ENCODE measurements at regions not wholly inside any gene's neighbourhood (a gene's known extent, or its start where the extent isn't known, plus 50 kb on each side); places are given as distances from the start of the nearest gene placed in this dataset.
"Not testable (repeated sequence)": the region's sequence is repeated elsewhere in the genome, so short reads cannot be mapped to it uniquely, and the experiment has no call there.

DNA sequence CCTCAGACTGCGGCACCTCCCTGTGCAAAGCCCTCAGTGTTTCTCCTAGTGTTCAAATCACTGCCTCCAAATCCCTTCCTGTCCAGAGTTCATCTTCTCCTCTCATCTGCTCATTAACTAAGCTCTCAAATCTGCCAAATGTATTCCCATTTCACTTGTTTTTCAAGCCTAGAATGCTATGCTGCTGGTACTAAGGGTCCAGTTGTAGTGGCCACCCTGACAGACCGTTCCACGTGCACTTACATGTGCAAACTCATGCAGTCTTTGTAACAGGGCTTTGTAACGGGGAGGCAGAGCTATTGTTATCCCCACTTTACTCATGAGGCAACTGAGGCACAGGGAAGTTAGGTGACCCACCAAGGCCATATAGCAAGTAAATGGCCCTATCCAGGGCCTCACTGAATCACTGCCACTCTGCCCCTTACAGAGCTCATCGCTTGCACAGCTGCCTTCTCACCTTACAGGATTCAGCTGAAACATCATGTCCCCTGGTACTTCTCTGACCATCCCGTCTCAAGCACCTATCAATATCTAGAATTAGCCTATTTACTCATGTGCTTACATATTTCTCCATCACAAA is 153.0 kb upstream of the PDE1C start:
- DNase-seq (ENCODE audit: low read depth) = no peak

DNA sequence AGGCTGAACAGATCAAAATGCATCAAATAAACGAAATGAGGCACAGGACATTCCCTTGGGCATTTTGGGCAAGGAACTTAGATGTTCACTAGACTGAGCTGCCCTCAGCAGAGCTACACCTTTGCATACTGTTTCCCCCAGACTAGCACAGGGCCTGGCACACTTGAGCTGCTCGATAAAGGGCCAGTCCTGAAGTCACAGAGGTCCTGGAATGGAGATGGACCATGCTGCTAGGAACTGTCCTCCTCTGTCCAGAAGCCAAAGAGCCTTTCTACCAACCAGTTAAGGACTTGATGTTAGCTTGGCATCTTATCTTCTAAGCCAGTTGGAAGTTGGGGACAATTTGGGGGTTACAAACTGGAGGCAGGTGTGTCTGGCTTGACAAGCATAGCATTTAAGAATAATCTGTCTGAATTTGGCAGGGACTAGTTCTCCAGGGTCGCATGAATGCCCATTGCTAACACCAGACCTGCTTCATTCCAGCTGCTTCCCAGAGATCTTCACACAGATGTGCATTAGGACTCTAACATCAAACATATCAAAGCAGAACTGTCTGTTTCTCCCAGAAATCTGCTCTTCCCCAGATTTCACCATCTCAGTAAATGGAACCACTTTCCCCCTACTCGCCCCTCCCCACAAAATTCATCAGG is 152.2 kb upstream of the PDE1C start:
- DNase-seq (ENCODE audit: low read depth) = no peak

DNA sequence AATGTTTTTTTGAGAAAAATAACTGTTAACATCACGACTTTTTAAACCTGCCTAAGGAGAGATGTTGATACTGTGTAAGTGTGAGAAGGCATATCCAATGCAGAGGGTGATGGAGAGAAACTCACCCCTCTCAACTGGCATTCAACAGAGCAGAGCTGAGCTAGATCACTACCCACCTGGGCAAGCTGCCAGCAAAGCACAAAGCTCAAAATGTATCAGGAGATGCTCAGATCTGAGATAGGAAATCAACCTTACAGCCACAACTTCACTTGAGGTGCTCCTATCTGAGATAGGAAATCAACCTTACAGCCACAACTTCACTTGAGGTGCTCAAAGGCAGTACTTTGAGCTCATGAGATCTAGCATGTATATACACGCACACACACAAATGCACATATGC is 151.5 kb upstream of the PDE1C start:
- no peak for DNase-seq (ENCODE audit: low read depth)

DNA sequence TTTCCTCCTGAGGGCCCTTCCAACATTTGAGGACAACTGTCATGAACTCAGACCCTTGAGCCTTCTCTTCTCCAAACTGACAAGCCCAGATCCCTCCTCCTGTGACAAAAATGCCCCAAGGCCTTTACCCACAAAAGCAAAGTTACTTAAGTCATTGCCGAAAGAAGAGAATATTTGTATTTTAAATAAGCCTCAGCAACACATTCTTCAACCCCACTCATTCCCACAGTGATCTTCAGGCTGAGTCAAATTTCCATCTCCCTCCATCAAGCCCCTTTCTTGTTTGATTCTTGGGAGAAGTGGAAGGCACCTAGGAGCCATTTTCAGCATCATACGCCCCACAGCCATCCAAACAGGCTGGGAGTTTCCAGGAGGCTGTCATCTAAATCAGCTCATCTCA is 150.8 kb upstream of the PDE1C start:
- DNase-seq (ENCODE audit: low read depth) = no peak

DNA sequence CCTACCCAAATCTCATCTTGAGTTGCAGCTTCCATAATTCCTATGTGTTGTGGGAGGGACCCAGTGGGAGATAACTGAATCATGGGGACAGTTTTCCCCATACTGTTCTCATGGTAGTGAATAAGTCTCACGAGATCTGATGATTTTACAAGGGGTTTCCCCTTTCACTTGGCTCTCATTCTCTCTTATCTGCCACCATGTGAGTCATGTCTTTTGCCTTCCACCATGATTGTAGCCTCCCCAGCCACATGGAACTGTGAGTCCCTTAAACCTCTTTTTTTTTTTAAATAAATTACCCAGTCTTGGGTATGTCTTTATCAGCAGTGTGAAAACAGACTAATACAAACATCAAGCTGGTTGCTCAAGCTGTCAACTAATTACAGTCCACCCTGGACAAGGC is 149.6 kb upstream of the PDE1C start:
- not testable (repeated sequence) for DNase-seq (ENCODE audit: low read depth)

DNA sequence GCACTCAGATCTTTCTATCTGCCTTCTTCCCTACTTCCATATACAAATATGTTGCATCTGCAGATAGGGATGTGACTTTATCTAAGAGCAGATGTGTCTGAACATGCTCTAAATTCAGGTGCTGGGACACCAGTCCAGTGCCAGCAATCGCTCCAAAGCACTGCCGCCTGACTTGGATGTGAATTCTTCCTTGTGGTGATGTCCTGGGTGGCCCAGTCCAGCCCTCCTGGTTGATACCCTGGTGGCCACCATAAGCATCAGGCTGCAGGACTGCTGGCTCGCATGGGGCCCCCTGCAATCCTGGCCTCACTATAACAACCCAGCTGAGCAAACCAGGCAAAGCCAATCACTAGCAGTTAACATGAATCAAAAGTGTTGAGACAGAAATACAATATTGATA is 149.2 kb upstream of the PDE1C start:
- DNase-seq (ENCODE audit: low read depth) = no peak

DNA sequence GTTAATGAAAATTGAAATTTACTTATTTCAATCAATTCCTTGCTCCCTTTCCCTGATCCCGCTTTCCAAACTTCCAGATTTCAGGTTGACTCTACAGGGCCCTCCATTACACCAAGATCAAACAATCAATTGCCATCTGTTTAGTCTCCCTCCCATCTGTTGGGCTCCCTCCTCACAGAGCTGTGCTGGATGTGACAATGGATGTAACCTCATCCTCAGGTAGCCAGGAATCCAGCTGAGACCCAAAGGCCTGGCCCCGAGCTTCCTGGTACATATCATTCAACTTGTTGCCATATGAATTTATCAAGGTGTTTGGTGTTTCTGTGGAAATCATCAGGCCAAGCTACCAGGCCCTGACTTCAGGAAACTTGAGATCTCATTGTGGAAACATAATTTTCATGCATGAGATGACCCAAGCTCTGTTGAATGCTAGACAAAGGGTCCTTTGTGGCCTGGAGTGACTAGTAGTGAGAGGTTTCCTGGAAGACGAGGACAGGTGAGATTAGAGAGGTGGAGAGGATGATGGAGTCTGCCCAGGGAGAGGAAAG is 148.6 kb upstream of the PDE1C start:
- DNase-seq (ENCODE audit: low read depth) = no peak

DNA sequence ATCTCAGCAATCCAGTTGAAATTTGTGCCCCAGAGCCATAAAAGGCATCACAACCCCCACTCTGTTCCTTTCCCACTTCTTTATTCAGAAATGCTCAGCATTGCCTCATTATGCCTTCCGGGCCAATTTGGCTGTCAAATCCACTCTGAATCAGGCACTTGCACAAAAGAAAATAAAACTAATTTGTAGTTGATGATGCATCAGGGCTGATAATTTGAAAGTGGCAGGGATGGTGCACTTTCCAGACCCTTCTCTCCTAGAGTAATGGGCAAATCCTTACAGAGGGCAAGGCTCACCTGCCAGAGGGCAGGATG is 147.9 kb upstream of the PDE1C start:
- no peak for DNase-seq (ENCODE audit: low read depth)

DNA sequence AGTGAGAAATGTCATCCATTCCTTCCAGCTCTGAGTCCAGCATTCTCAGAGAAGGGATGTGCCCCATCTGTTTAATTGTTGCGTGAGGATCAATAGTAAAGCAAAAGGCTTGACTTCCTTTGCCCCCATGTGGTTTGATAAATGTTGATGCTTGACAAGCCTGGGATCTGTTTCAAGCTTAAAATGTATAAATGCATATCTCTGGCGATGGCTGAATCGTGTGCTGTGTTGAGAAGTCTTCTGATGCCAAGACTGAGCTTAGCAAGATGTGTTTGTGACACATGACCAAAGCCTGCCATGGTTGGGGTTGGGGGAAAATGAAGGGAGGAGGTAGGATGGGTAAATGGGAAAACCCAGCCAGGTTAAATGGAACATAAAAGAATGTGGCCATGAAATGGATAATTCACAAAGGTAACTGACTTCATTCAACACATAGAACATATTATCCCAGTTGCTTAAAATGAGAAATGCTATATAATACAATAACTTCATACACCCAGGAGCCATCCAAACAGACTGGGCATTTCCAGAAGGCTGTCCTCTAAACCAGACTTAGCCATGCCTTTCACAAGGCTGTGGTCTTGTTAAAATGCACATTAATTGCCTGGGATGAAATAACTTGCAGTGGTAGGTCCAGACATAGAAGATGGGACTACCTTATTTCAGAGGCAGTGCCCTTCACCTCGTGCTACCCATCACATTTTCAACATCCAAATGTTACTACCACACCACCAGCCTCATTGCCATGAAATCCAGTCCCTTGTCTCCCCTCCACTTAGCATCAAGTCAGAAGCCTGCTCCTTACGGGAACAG is 147.3 kb upstream of the PDE1C start:
- DNase-seq (ENCODE audit: low read depth) = no peak

DNA sequence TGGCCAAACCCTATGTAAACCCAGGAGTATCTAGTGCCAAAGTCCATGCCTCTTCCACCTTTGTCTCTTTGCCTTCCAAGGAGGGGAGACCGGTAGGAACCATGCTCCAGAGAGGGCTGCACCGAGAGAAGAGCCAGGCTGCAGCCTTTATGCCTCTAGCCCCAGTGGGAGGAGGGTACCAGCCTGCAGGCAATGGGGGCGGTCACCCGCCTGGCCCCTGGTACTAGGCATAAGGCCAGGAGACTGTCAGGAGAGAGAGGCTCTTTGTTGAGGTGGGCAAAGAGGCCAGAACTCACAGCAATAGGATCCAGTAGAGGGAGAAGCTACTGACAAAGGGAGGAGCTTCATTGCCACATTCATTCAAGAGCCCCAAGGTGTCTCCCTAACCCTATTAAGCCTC is 146.6 kb upstream of the PDE1C start:
- DNase-seq (ENCODE audit: low read depth) = no peak

DNA sequence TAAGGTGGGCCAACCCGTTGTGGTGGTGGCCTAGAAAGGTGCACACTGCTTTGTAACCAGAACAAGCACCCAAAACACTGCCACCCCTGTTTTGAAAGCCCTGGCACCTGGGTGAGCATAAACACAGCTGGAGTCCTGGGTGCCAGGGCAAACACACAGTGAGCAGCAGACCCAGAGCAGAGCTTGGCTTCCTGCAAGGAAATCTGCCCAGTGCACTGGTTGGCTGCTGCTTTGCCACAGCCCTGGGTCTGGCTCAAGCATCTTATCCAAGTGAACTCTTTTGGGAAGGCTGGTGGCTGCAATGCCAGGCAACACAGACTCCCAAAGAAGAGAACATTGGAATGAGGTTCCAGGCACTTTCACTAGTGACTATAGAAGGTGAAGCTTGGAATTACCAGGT is 145.5 kb upstream of the PDE1C start:
- no peak for DNase-seq (ENCODE audit: low read depth)

DNA sequence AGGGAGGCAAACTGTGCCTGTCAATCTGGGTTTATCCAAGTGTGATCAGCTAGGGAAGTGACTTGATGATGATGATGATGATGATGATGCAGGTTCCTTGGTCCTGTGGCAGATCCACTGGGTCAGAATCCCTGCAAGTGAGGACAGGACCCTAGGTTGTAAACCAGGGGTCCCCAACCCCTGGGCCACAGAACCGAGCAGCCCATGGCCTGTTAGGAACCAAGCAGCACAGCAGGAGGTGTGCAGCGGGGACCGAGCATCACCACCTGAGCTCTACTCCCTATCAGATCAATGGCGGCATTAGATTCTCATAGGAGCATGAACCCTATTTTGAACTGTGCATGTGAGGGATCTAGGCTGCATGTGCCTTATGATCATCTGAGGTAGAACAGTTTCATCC is 144.7 kb upstream of the PDE1C start:
- DNase-seq (ENCODE audit: low read depth) = no peak

DNA sequence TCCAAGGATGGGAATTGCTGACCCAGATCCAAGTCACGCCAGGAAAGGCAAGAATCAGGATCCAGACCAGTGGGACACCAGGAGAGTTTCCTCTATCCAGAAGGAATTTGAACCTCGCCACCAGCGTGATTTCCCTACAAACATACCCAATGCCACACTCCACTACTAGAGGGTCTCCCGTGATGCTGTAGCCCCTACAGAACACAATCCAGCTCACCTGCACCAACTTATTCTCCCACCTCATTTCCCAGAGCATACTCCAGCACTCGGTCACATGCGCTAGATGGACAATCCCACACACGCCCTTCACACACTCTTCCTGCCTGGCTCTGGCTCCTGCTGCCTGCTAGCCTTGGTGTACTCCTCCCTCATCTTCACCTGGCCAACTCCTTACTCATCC is 142.1 kb upstream of the PDE1C start:
- DNase-seq (ENCODE audit: low read depth) = no peak

DNA sequence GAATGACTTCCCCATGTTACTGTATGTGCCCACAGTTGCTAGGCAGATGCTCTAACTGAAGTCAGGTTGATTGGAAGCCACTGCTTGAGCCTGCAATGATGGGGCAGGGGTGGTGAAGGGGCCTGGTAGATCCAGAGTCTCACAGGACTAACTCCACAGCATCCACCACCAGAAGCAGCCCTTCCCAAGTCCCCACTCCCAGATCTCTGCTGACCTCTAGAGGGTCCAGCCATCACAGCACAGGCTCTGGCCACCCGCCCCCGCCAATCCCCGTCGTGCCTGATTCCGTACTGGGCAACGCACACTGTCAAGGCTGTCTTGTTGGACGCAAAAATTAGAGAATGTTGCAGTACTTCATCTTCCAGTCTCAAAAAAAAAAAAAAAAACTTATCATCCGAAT is 136.8 kb upstream of the PDE1C start:
- DNase-seq (ENCODE audit: low read depth) = no peak

DNA sequence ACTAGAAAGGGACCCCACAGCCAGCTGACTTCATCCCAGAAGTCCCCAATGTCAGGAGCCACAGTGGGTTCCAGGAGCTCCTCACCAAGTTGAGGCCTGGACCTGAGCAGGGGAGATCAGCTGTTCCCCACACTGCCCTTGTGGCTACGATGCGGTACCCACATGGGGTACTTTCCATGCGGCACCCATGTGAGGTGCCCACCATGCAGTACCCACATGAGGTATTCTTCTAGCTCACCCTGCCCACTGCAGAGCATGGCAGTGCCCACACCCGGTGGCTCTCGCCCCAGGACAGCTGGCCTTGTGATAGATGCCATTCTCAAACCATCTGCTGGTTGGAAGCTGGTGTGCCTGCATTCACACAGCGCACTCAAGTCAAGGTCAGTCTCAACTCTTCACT is 136.3 kb upstream of the PDE1C start:
- DNase-seq (ENCODE audit: low read depth) = no peak

DNA sequence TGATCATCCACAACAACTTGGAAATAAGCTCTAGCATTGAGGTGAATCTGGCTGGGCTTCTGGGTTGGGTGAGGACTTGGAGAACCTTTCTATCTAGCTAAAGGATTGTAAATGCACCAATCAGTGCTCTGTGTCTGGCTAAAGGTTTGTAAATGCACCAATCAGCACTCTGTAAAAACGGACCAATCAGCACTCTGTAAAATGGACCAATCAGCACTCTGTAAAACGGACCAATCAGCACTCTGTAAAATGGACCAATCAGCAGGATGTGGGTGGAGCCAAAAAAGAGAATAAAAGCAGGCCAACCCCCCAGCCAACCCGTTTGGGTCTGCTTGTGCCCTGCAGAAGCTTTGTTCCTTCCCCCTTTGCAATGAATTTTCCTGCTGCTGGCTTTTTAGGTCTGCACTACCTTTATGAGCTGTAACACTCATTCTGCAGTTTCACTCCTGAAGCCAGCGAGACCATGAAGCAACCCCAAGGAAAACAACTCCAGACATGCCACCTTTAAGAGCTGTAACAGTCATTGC is 135.2 kb upstream of the PDE1C start:
- DNase-seq (ENCODE audit: low read depth) = not testable (repeated sequence)

DNA sequence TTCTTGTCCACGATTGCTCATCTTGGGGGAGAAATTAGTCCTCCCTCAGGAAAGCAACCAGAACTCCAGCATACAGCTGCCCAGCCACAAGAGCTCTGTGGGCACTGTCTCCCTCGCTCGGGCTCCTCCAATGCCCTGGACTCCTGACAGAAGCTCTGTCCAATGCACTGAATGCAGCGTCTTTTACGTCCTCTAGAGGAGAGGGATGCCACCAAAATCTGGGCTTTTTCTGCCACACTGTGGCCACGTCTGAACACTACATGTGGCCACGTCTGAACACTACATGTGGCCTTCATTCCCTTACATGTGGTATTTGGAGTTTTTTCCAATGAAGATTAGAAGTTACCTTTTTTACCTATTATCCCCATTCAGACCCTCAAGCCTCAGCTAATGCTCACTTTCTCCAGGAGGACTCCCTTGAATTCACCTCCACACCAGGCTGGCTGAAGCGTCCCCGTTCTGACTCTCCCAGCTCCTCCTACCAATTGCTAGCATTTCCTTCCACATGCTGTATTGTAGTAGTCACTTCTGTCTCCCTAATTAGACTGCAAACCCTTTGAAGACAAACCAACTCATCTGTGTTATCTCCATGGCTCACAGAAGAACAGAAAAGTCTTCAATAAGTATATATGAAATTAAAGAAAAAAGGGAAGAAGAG is 134.3 kb upstream of the PDE1C start:
- DNase-seq (ENCODE audit: low read depth) = no peak

DNA sequence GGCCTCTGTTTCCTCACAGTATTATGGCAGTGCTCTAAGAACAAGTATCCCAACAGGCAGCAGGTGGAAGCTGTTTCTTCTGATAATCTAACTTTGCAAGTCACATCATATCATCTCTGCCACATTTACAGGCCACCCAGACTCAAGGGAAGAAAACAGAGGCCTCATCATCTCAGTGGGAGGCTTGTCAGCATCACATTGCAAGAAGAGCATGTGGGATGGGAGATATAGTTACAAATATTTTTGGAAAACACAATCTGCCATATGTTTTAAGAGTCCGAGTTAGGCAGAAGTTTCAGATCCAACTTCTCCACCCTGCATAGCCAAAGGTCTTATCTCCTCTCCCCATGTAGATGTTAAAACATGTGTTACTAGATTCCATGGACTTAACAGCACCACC is 130.4 kb upstream of the PDE1C start:
- no peak for DNase-seq (ENCODE audit: low read depth)

DNA sequence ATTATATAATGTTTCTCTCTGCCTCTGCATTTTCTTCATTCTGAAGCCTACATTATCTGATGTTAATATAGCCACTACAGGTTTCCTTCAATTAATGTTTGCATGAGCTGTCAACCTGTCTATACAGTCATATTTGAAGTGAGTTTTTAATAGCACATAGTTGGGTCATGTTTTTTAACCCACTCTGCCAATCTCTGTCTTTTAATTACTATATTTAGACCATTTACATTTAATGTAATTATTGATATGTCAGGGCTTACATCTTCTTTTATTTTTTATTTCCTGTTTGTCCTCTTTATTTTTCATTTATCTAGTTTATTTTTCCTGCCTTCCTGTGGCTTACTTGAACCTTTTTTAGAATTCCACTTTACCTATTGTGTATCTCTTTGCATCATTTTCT is 124.3 kb upstream of the PDE1C start:
- DNase-seq (ENCODE audit: low read depth) = no peak

DNA sequence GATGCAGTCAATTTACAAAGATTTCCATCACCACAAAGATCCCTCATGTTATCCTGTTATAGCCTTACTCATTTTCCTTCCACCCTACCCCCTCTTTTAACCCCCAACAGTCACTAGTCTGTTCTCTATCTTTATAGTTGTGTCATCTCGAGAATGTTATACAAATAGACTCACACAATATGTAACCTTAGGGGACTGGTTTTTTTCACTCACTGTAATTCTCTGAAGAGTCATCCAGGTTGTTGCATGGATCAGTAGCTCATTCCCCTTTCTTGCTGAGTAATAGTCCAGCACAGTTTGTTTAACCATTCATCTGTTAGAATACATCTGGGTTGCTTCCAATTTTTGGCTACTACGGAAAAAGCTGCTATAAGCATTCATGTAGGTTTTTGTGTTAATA is 121.1 kb upstream of the PDE1C start:
- DNase-seq (ENCODE audit: low read depth) = no peak

DNA sequence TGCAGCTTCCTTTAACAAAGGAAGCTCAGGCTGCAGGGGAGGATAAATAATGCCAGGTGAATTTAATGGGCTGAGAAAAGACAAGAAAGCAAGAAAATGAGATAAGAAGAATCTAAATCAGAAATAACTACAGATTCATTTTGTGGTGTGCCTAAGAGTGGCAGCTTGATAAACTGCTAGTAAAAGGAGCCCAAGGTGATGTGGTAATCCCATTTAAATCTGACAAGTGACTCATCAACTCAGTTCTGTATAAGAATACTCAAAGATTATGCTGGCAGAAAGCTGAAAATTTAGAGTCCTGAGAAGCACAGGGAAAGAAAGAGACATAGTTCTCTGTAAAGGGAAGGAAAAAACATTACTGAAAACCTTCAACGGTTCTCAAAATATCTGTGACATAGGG is 109.4 kb upstream of the PDE1C start:
- DNase-seq (ENCODE audit: low read depth) = no peak

DNA sequence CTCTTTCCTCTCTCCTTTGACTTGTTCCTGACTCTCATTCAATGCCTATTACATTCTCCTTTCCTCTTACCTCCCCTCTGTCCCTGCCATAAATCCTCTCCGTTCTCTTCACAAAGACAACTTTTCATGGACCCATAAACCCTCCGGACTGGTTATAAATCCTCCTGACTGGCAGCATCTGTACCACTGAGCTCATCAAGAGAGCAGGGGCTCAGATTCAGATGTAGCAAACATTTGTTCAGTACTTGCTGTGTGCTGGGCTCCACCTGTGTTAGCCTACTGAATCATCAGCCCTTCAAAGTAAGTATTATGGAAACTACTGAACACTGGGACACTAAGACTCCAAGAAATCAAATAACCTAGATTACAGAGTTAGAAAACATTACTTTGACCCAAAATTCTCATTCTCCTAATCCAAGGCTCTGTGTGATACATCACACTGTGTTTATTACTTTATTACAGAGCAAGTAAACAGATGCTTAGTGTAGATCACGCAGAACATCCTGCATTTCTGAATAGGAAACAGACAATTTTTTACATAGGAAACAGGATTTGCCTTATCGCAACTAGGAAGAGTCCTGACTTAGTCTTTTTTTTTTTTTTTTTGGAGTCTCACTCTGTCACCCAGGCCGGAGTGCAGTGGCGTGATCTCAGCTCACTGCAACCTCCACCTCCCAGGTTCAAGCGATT is 108.6 kb upstream of the PDE1C start:
- no peak for DNase-seq (ENCODE audit: low read depth)

Measured in activated T-helper 9 cell treated with anti-CD3 and anti-CD28 coated beads, Interleukin-2, amount 50 U/mL, for 16 hours (primary cell).